BJ (cell line): ENCODE measurements at regions not wholly inside any gene's neighbourhood (a gene's known extent, or its start where the extent isn't known, plus 50 kb on each side); places are given as distances from the start of the nearest gene placed in this dataset.

ENCODE experiments used
- CTCF ChIA-PET: fragments of 350-600 bp; formaldehyde crosslinking; extraction: SDS; loops from one replicate; lab custom pipeline; 2021; ENCODE audit warnings: antibody characterized with exemption, inconsistent platforms; lab: Yijun Ruan, JAX
- POLR2A ChIA-PET: fragments of 300-600 bp; sonication (Branson Sonifier 250); formaldehyde crosslinking; extraction: SDS; loops from one replicate; lab custom pipeline; 2021; ENCODE audit warnings: antibody characterized with exemption; lab: Charles Lee
- DNase-seq: peaks from one replicate; pipeline ENCODE4 v3.0.0-alpha.2; 2011; ENCODE audit warnings: low read depth
- H3K27me3 ChIP-seq: 2 replicates; pipeline ENCODE4 v1.6.0; 2011; ENCODE audit warnings: low read length; ENCODE audit not compliant: control insufficient read depth, insufficient read depth
- H3K36me3 ChIP-seq: 2 replicates; pipeline ENCODE4 v1.5.1; 2011; ENCODE audit warnings: low read length; ENCODE audit not compliant: control insufficient read depth, insufficient read depth
- H3K4me3 ChIP-seq: 2 replicates; pipeline ENCODE4 v1.5.1; 2011; ENCODE audit warnings: low read depth, mild to moderate bottlenecking, control low read depth, low read length
- TF ChIP-seq, protein P1 (sequence below): IDR thresholded peaks from 2 replicates; pipeline ENCODE4 v1.5.1; 2011; ENCODE audit warnings: low read depth, mild to moderate bottlenecking, control low read depth, inconsistent platforms, low read length, moderate library complexity; ENCODE audit not compliant: insufficient read depth

DNA sequence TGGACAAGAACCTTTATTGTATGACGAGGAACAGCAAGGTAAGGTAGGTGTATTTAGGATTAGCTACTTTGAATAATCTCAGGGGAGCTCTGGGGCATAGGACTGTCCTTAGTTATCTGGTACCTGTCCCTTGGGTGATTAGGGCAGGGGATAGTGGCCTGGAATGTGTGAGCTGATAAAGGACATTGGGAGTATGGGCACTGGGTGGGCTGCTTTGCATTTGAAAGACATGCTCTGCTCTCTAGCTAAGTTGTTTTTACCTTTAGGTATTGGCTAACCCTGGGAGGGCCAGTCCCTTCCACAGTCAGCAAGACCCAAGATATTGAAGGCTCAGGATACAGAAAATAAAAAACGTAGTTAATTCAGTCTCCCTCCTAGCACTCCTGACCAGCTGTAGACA, 282.8 kb upstream of the C9orf72 start:
- H3K36me3 ChIP-seq = no peaks in the 10 kb centered on the region
- DNase-seq = no peak
- POLR2A ChIA-PET = no interaction called here
- TF ChIP-seq, protein P1, sequence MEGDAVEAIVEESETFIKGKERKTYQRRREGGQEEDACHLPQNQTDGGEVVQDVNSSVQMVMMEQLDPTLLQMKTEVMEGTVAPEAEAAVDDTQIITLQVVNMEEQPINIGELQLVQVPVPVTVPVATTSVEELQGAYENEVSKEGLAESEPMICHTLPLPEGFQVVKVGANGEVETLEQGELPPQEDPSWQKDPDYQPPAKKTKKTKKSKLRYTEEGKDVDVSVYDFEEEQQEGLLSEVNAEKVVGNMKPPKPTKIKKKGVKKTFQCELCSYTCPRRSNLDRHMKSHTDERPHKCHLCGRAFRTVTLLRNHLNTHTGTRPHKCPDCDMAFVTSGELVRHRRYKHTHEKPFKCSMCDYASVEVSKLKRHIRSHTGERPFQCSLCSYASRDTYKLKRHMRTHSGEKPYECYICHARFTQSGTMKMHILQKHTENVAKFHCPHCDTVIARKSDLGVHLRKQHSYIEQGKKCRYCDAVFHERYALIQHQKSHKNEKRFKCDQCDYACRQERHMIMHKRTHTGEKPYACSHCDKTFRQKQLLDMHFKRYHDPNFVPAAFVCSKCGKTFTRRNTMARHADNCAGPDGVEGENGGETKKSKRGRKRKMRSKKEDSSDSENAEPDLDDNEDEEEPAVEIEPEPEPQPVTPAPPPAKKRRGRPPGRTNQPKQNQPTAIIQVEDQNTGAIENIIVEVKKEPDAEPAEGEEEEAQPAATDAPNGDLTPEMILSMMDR = no peak
- no peak overlapping the region for H3K4me3 ChIP-seq
- CTCF ChIA-PET = interaction anchor here (1.1 kb wide), 1 partner anchor 14 kb away, joined by 3 read pairs; no protein-coding TSS in a partner anchor
- H3K27me3 ChIP-seq = no peaks in the 10 kb centered on the region

DNA sequence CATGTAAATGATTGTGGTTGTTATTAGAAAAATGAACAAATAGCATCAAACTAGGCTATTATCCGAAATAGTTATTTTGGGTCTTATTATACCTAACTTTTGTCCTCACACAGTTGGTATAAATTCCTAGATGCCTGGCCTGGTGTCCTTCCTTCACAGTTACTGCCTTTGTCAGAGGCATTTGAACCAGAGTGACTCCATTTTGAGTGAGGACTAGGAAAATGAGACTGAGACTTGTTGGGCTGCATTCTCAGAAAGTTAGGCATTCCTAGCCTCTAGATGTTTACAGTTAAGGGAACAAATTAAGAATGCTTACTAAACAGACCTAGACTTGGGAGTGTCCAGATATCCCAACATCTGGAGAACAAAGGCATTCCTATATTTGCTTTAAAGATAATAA, 283.5 kb upstream of the C9orf72 start:
- TF ChIP-seq, protein P1 = no peak
- Histone ChIP-seq H3K27me3 (no peaks in the 10 kb centered on the region), H3K36me3 (no peaks in the 10 kb centered on the region), H3K4me3 (no peak overlapping the region)
- ChIA-PET CTCF (interaction anchor here (1.1 kb wide), 1 partner anchor 14 kb away, joined by 3 read pairs; no protein-coding TSS in a partner anchor), POLR2A (no interaction called here)
- DNase-seq = no peak

DNA sequence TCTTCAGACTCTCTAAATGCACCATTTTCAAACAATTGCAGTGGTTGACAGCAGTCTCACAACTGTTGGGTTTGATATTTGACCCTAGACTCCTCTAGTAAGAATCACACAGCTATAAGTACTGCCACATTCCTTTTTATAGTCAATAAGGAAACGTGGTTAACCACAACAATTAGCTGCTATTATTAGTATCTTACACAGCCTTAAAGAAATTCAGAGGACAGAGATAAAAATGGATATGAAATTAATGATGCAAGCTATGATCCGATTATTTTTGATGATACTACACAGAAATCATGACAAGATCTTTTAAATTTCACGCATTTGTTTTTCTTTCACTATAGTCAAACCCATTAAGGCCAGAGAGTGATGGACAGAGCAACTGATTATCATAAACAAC, 288.6 kb upstream of the C9orf72 start:
- POLR2A ChIA-PET = no interaction called here
- CTCF ChIA-PET = no interaction called here
- Histone ChIP-seq H3K27me3 (no peaks in the 10 kb centered on the region), H3K36me3 (no peaks in the 10 kb centered on the region), H3K4me3 (no peak overlapping the region)
- no peak for DNase-seq
- TF ChIP-seq, protein P1 = no peak

DNA sequence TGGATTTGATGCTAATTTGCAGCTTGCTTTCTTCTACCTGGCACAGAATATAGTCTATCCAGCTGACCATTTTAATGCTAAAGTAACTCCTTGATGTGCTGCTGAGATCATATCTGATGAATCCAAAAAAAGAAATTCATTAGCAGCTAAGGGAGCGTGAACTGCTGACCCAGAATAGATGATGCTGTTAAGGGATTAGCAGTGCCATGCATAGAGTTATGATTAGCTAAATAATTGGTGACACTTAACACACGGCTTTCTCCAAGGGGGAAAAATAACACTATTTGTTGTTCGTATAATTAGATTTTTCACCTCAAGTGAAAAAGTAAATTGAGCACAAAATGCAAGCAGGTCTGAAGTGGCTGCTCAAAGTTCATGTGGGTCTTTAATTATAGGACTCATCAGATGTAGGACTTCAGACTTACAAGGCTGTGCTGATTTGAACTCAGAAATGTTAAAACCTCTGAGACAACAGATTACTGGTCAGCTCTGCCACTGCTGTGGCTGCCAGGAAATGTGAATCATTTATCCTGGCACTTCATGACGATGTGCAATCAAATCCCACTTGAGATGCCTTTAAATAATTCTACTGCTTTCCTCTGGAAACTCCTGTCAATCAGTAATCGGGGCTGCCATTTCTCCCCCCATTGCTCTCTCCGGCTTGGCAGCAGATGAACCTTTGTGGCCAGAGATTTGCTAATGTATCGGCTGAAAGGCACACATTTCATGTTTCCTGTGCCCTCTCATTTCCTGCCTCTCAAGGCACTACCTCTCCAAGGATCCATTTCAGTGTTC, 291.6 kb upstream of the C9orf72 start:
- ChIA-PET CTCF (no interaction called here), POLR2A (no interaction called here)
- no peaks in the 10 kb centered on the region for H3K27me3 ChIP-seq
- TF ChIP-seq, protein P1 = no peak
- H3K36me3 ChIP-seq = no peaks in the 10 kb centered on the region
- no peak overlapping the region for H3K4me3 ChIP-seq
- DNase-seq = no peak

DNA sequence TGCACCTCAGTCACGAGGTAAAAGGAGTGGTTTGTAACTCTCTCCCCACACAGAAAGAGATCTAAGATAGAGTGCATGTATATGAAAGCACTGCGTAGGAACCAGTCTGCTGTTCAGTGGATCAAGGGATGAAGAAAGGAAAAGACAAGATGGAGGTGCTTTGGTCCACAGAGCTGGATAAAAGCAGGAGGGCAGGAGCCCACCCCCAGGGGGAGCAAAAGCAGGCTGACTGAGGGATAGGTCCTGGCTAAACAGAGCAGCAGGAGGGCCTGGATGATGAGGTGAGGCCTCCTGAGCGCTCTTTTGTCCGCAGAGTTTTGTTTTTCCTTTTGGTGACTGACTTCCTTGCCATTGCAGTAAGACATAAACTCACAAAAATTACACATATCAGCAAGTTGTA, 293.5 kb upstream of the C9orf72 start:
- no peaks in the 10 kb centered on the region for H3K27me3 ChIP-seq
- TF ChIP-seq, protein P1 = no peak
- no peaks in the 10 kb centered on the region for H3K36me3 ChIP-seq
- no peak overlapping the region for H3K4me3 ChIP-seq
- CTCF ChIA-PET = no interaction called here
- POLR2A ChIA-PET = no interaction called here
- DNase-seq = no peak
